ENCODE measurements at regions not wholly inside any gene's neighbourhood (a gene's known extent, or its start where the extent isn't known, plus 50 kb on each side); places are given as distances from the start of the nearest gene placed in this dataset.

GRCh38 chr1:217141711-217142110 lies 418.5 kb upstream of the ESRRG start:
- Histone ChIP-seq H3K4me1 (replicated peaks in 1 of 2) (no peaks in the 10 kb centered on the region), H3K27me3 (peaks cover 38% of the 10 kb centered on the region), H3K9me3 (replicated peaks in 1 of 3) (no peaks in the 10 kb centered on the region), H3K27ac (no peak overlapping the region), H3K4me3 (no peak overlapping the region), H3K36me3 (replicated peaks in 1 of 2) (no peaks in the 10 kb centered on the region)
- intact Hi-C loops (cut with DNase I) = no loop called here
- 72 to 88% (median 81%) methylated on average over 2 of the region's 2 CpGs for WGBS, 4 donors
- DNase-seq = no peak
- TF ChIP-seq CTCF (IDR thresholded peaks at IDR 0.05) (no peak), POLR2A (IDR thresholded peaks at IDR 0.05) (no peak)

- Histone ChIP-seq H3K4me3 (no peak overlapping the region), H3K27me3 (peaks cover 46% of the 10 kb centered on the region)
- 30 to 36% (median 32%) methylated on average over 29 to 30 of the region's 30 CpGs for WGBS, 4 donors
Measured at GRCh38 chr1:217140041-217140901, 417.0 kb upstream of the ESRRG start.

GRCh38 chr1:217139513-217139912 lies 416.3 kb upstream of the ESRRG start:
- Histone ChIP-seq H3K27me3 (peaks cover 54% of the 10 kb centered on the region), H3K4me3 (no peak overlapping the region), H3K36me3 (replicated peaks in 1 of 2) (no peaks in the 10 kb centered on the region), H3K4me1 (replicated peaks in 1 of 2) (peaks cover 4 to 12% of the 10 kb centered on the region in 2 donors), H3K9me3 (replicated peaks in 1 of 3) (no peaks in the 10 kb centered on the region), H3K27ac (no peak overlapping the region)
- DNase-seq = no peak
- no peak for TF ChIP-seq CTCF (IDR thresholded peaks at IDR 0.05)
- no peak for TF ChIP-seq POLR2A (IDR thresholded peaks at IDR 0.05)
- 11 to 18% (median 14%) methylated on average over 29 of the region's 29 CpGs for WGBS, 4 donors
- intact Hi-C loops (cut with DNase I) = no loop called here

More at GRCh38 chr1:217140041-217140901, 417.0 kb upstream of the ESRRG start:
- intact Hi-C loops (cut with DNase I) = no loop called here
- H3K36me3 ChIP-seq (replicated peaks in 1 of 2) = no peaks in the 10 kb centered on the region
- H3K9me3 ChIP-seq (replicated peaks in 1 of 3) = no peaks in the 10 kb centered on the region
- H3K4me1 ChIP-seq (replicated peaks in 1 of 2) = peaks cover 0 to 5% of the 10 kb centered on the region in 2 donors
- TF ChIP-seq CTCF (IDR thresholded peaks at IDR 0.05) (no peak), POLR2A (IDR thresholded peaks at IDR 0.05) (no peak)
- no peak for DNase-seq
- H3K27ac ChIP-seq = no peak overlapping the region

- Histone ChIP-seq H3K4me1 (replicated peaks in 1 of 2) (peaks cover 5 to 12% of the 10 kb centered on the region in 2 donors), H3K27me3 (peaks cover 59% of the 10 kb centered on the region)
- 48 to 54% (median 52%) methylated on average over 12 of the region's 12 CpGs for WGBS, 4 donors
Measured at GRCh38 chr1:217138799-217139466, 415.7 kb upstream of the ESRRG start.

More at GRCh38 chr1:217138799-217139466, 415.7 kb upstream of the ESRRG start:
- intact Hi-C loops (cut with DNase I) = no loop called here
- H3K36me3 ChIP-seq (replicated peaks in 1 of 2) = no peaks in the 10 kb centered on the region
- TF ChIP-seq POLR2A (IDR thresholded peaks at IDR 0.05) = no peak
- TF ChIP-seq CTCF (IDR thresholded peaks at IDR 0.05) = no peak
- no peak for DNase-seq
- no peak overlapping the region for H3K4me3 ChIP-seq
- no peak overlapping the region for H3K27ac ChIP-seq
- H3K9me3 ChIP-seq (replicated peaks in 1 of 3) = no peaks in the 10 kb centered on the region

Measured in adrenal gland (tissue), 9 donors.